ENCODE measurements at regions not wholly inside any gene's neighbourhood (a gene's known extent, or its start where the extent isn't known, plus 50 kb on each side); places are given as distances from the start of the nearest gene placed in this dataset.

- TF ChIP-seq CTCF (IDR thresholded peaks at IDR 0.05) (no peak), POLR2A (IDR thresholded peaks at IDR 0.05) (no peak)
These were observed 109.9 kb upstream of the DUSP21 start for GRCh38 chrX:44733931-44734330.

Data from adrenal gland (tissue), 5 donors.